ENCODE measurements at regions not wholly inside any gene's neighbourhood (a gene's known extent, or its start where the extent isn't known, plus 50 kb on each side); places are given as distances from the start of the nearest gene placed in this dataset.

GRCh38 chr4:32858971-32859370 is 2138.8 kb downstream of the PCDH7 start:
- no peak for TF ChIP-seq CTCF (conservative IDR thresholded peaks at IDR 0.05; ENCODE audit: low read depth, low read length)
- TF ChIP-seq EZH2 (IDR thresholded peaks at IDR 0.05; ENCODE audit: borderline replicate concordance, low read depth, low read length, poor library complexity, severe bottlenecking) = no peak
